GM12878 (cell line): ENCODE measurements at regions not wholly inside any gene's neighbourhood (a gene's known extent, or its start where the extent isn't known, plus 50 kb on each side); places are given as distances from the start of the nearest gene placed in this dataset.

ENCODE experiments used
- ATAC-seq: fragments of 200-7000 bp; cut with Tn5 transposase; 3 replicates; pipeline ENCODE4 v1.9.1; 2020; ENCODE audit warnings: mild to moderate bottlenecking, moderate library complexity
- BruUV-seq: library from RNA; stranded (reverse); fragments of 400-500 nt; replicated peaks from 2 replicates; lab custom pipeline; 2021; lab: Mats Ljungman, UMichigan
- CTCF ChIA-PET: fragments of 300-600 bp; sonication (Branson Sonifier 250); formaldehyde crosslinking; extraction: SDS; loops from one replicate; lab custom pipeline; 2021; ENCODE audit warnings: inconsistent platforms; lab: Yijun Ruan, JAX
- POLR2A ChIA-PET: fragments of 350-600 bp; formaldehyde crosslinking; extraction: SDS; loops from one replicate; lab custom pipeline; 2021; ENCODE audit warnings: inconsistent platforms; lab: Charles Lee
- RAD21 ChIA-PET: fragments of 300-600 bp; sonication (Branson Sonifier 250); formaldehyde crosslinking; loops from one replicate; lab custom pipeline; 2023; ENCODE audit warnings: antibody characterized with exemption; ENCODE audit not compliant: unreplicated experiment; lab: Charles Lee
- SMC1A ChIA-PET: fragments of 300-600 bp; sonication (Branson Sonifier 250); formaldehyde crosslinking; loops from one replicate; lab custom pipeline; 2023; ENCODE audit not compliant: unreplicated experiment, uncharacterized antibody; lab: Charles Lee
- DNase-seq: peaks from one replicate; pipeline ENCODE4 v3.0.0-alpha.2; 2011; ENCODE audit warnings: low read depth, low spot score
- FAIRE-seq: peaks from 3 replicates; lab custom pipeline; 2011; peaks lifted over from hg19 to GRCh38; lab: Jason Lieb, UNC
- H2AFZ ChIP-seq: 2 replicates; pipeline ENCODE4 v1.6.0; 2011; ENCODE audit warnings: low read depth, low read length, control low read depth; ENCODE audit not compliant: control insufficient read depth
- H3K27ac ChIP-seq: 2 replicates; pipeline ENCODE4 v1.5.1; 2011; ENCODE audit warnings: control low read depth; ENCODE audit not compliant: control insufficient read depth, insufficient read depth
- H3K27me3 ChIP-seq, 2 experiments: replicated peaks in 1 of 2; 2 replicates each; pipeline versions ENCODE4 v1.6.0 to v1.6.1; 2011; ENCODE audit warnings: low read length in 1 of 2; ENCODE audit not compliant: control insufficient read depth in 2 of 2, insufficient read depth in 2 of 2
- H3K36me3 ChIP-seq, 2 experiments: 2 replicates each; pipeline ENCODE4 v1.5.1; 2011; ENCODE audit warnings: low read length in 1 of 2; ENCODE audit not compliant: control insufficient read depth in 2 of 2, insufficient read depth in 2 of 2
- H3K4me1 ChIP-seq: 2 replicates; pipeline ENCODE4 v1.6.1; 2011; ENCODE audit warnings: mild to moderate bottlenecking, low read length, moderate library complexity, mixed read lengths; ENCODE audit not compliant: control insufficient read depth, insufficient read depth
- H3K4me2 ChIP-seq: 2 replicates; pipeline ENCODE4 v1.6.0; 2011; ENCODE audit warnings: control low read depth; ENCODE audit not compliant: control insufficient read depth, insufficient read depth
- H3K4me3 ChIP-seq: fragments of 200-600 bp; sonication (generic); 2 replicates; pipeline ENCODE4 v1.5.1; 2016
- H3K79me2 ChIP-seq: 2 replicates; pipeline ENCODE4 v1.6.0; 2011; ENCODE audit warnings: low read length; ENCODE audit not compliant: control insufficient read depth, insufficient read depth
- H3K9ac ChIP-seq: 2 replicates; pipeline ENCODE4 v1.8.0; 2011; ENCODE audit warnings: low read length, control low read depth, mixed read lengths; ENCODE audit not compliant: control insufficient read depth, insufficient read depth
- H3K9me3 ChIP-seq: replicated peaks from 3 replicates; pipeline ENCODE4 v1.5.1; 2011; ENCODE audit warnings: mild to moderate bottlenecking, low read length; ENCODE audit not compliant: control insufficient read depth, insufficient read depth
- H4K20me1 ChIP-seq: 2 replicates; pipeline ENCODE4 v1.6.0; 2011; ENCODE audit not compliant: control insufficient read depth, insufficient read depth
- CEBPB ChIP-seq, 2 experiments: fragments of 150-350 bp in 1 of 2; IDR thresholded peaks; 2 replicates each; pipeline ENCODE4 v1.6.1; 2012 to 2014; ENCODE audit warnings: low read depth in 2 of 2, low read length in 2 of 2, borderline replicate concordance in 1 of 2, inconsistent platforms in 1 of 2
- E2F8 ChIP-seq: fragments of 450-650 bp; IDR thresholded peaks from 2 replicates; pipeline ENCODE4 v1.6.1; 2018; ENCODE audit warnings: mild to moderate bottlenecking, low read depth, moderate library complexity; ENCODE audit not compliant: partially characterized antibody
- FOXK2 ChIP-seq: fragments of 450-650 bp; IDR thresholded peaks from 2 replicates; pipeline ENCODE4 v1.6.1; 2017; ENCODE audit warnings: mild to moderate bottlenecking, moderate library complexity
- MEF2B ChIP-seq: fragments of 450-650 bp; IDR thresholded peaks from 2 replicates; pipeline ENCODE4 v1.6.1; 2018; ENCODE audit warnings: mild to moderate bottlenecking, moderate library complexity; ENCODE audit not compliant: partially characterized antibody, poor library complexity, severe bottlenecking
- POLR2AphosphoS5 ChIP-seq: IDR thresholded peaks from 2 replicates; pipeline ENCODE4 v1.6.1; 2011; ENCODE audit warnings: mild to moderate bottlenecking, low read length, inconsistent platforms
- SMAD1 ChIP-seq: fragments of 450-650 bp; IDR thresholded peaks from 2 replicates; pipeline ENCODE4 v1.6.1; 2018; ENCODE audit warnings: mild to moderate bottlenecking, low read depth; ENCODE audit not compliant: partially characterized antibody
- STAT1 ChIP-seq: fragments of 450-650 bp; conservative IDR thresholded peaks from 2 replicates; pipeline ENCODE4 v1.6.1; 2014; ENCODE audit warnings: antibody characterized with exemption, mild to moderate bottlenecking
- WGBS: methylation state at CpG from one replicate; pipeline ENCODE4 v1.1.6; 2016; ENCODE audit warnings: low lambda C conversion rate; ENCODE audit not compliant: insufficient replicate concordance, insufficient coverage; ENCODE audit errors: missing lambda C conversion rate; 5-methylcytosine and 5-hydroxymethylcytosine counted together
- in situ Hi-C: fragments of 300-500 bp; cut with MboI; formaldehyde crosslinking; loops from 9 replicates; pipeline ENCODE4 v1.14.3; 2018; ENCODE audit warnings: mixed read lengths
- intact Hi-C: fragments of 100-400 bp; cut with micrococcal nuclease; formaldehyde crosslinking; loops from one replicate; pipeline ENCODE4 v1.14.2; 2022; ENCODE audit not compliant: unreplicated experiment

GRCh38 chr10:78220781-78221180 is 187.1 kb downstream of the RPS24 start:
- H2AFZ ChIP-seq: no peak overlapping the region
- intact Hi-C loops (no loop called here), in situ Hi-C loops (no loop called here)
- RAD21 ChIA-PET: no interaction called here
- H3K9ac ChIP-seq: no peak overlapping the region
- ATAC-seq (no peak), DNase-seq (no peak), FAIRE-seq (no peak)
- no peaks in the 10 kb centered on the region for H3K36me3 ChIP-seq
- no peaks in the 10 kb centered on the region; the same call in 2 of the 3 replicates for H3K9me3 ChIP-seq
- H3K4me2 ChIP-seq: no peak overlapping the region
- H4K20me1 ChIP-seq: no peaks in the 10 kb centered on the region
- POLR2A ChIA-PET: no interaction called here
- no peak overlapping the region for H3K4me3 ChIP-seq
- TF ChIP-seq CEBPB (IDR thresholded peaks at IDR 0.05; ENCODE audit: borderline replicate concordance in 1 of 2, low read depth in 2 of 2, low read length in 2 of 2) (no peak), POLR2AphosphoS5 (no peak), FOXK2 (no peak), MEF2B (no peak), SMAD1 (no peak), E2F8 (no peak), STAT1 (no peak)
- WGBS: 0% methylated on average over 2 of the region's 2 CpGs
- H3K79me2 ChIP-seq: no peaks in the 10 kb centered on the region
- BruUV-seq: no TSS peak
- no peaks in the 10 kb centered on the region for H3K4me1 ChIP-seq
- CTCF ChIA-PET: no interaction called here
- no peak overlapping the region for H3K27ac ChIP-seq
- H3K27me3 ChIP-seq: peaks cover 0 to 4% of the 10 kb centered on the region in 2 experiments; a peak in 2 of 4 replicates
- SMC1A ChIA-PET: no interaction called here
